NOMO-1 treated with dmso at 0.1 percent for 144 hours (cell line): ENCODE measurements at regions not wholly inside any gene's neighbourhood (a gene's known extent, or its start where the extent isn't known, plus 50 kb on each side); places are given as distances from the start of the nearest gene placed in this dataset.
"Not testable (repeated sequence)": the region's sequence is repeated elsewhere in the genome, so short reads cannot be mapped to it uniquely, and the experiment has no call there.

Source experiments
- DNase-seq: peaks from one replicate; lab custom pipeline; 2025; ENCODE audit not compliant: unreplicated experiment; lab: John Stamatoyannopoulos, UW

- no peak for DNase-seq
These were observed 105.8 kb downstream of the SOX1 start for GRCh38 chr13:112172641-112173251.

GRCh38 chr13:112174476-112175110 lies 107.6 kb downstream of the SOX1 start:
- no peak for DNase-seq

GRCh38 chr13:112175162-112176075 lies 108.5 kb downstream of the SOX1 start:
- no peak for DNase-seq

- DNase-seq, result not testable (repeated sequence)
These were observed 109.5 kb downstream of the SOX1 start for GRCh38 chr13:112176141-112177119.

GRCh38 chr13:112177450-112178288 lies 110.7 kb downstream of the SOX1 start:
- DNase-seq, result no peak

- no peak for DNase-seq
These were observed 111.8 kb downstream of the SOX1 start for GRCh38 chr13:112178769-112179168.

GRCh38 chr13:112179421-112179820 lies 112.5 kb downstream of the SOX1 start:
- no peak for DNase-seq

- no peak for DNase-seq
These were observed 113.0 kb downstream of the SOX1 start for GRCh38 chr13:112179995-112180394.

- DNase-seq, result no peak
These were observed 114.6 kb downstream of the SOX1 start for GRCh38 chr13:112181336-112182067.

- DNase-seq, result no peak
These were observed 115.3 kb downstream of the SOX1 start for GRCh38 chr13:112182251-112182650.

- peak; percentile 20 for DNase-seq
These were observed 116.0 kb downstream of the SOX1 start for GRCh38 chr13:112182846-112183531.

GRCh38 chr13:112183532-112184090 lies 116.7 kb downstream of the SOX1 start:
- no peak for DNase-seq

- no peak for DNase-seq
These were observed 117.3 kb downstream of the SOX1 start for GRCh38 chr13:112184261-112184660.

GRCh38 chr13:112184851-112185371 lies 118.0 kb downstream of the SOX1 start:
- no peak for DNase-seq

GRCh38 chr13:112185466-112185865 lies 118.5 kb downstream of the SOX1 start:
- no peak for DNase-seq

GRCh38 chr13:112186091-112186490 lies 119.1 kb downstream of the SOX1 start:
- no peak for DNase-seq

GRCh38 chr13:112187527-112188297 lies 120.8 kb downstream of the SOX1 start:
- DNase-seq, result no peak
